HG03571 (cell line): ENCODE measurements at regions not wholly inside any gene's neighbourhood (a gene's known extent, or its start where the extent isn't known, plus 50 kb on each side); places are given as distances from the start of the nearest gene placed in this dataset.
"Not testable (repeated sequence)": the region's sequence is repeated elsewhere in the genome, so short reads cannot be mapped to it uniquely, and the experiment has no call there.

Experiments used
- ATAC-seq: cut with Tn5 transposase; IDR thresholded peaks from one replicate; pipeline ENCODE4 v1.9.1; 2021; ENCODE audit not compliant: unreplicated experiment

- no peak for ATAC-seq
Measured at GRCh38 chrX:151042842-151043241, 59.7 kb downstream of the HMGB3 start.

- ATAC-seq, result not testable (repeated sequence)
Measured at GRCh38 chrX:151066373-151066772, 83.2 kb downstream of the HMGB3 start.

GRCh38 chrX:151073767-151074166, 90.6 kb downstream of the HMGB3 start:
- no peak for ATAC-seq

GRCh38 chrX:151081016-151081415, 95.4 kb upstream of the GPR50 start:
- ATAC-seq, result no peak

GRCh38 chrX:151082077-151082948, 94.1 kb upstream of the GPR50 start:
- ATAC-seq, result peak; percentile 82

- ATAC-seq, result no peak
Measured at GRCh38 chrX:151084454-151084853, 91.9 kb upstream of the GPR50 start.

GRCh38 chrX:151085207-151085606, 91.2 kb upstream of the GPR50 start:
- ATAC-seq, result no peak

- ATAC-seq, result no peak
Measured at GRCh38 chrX:151088221-151088620, 88.2 kb upstream of the GPR50 start.

GRCh38 chrX:151099001-151099400, 77.4 kb upstream of the GPR50 start:
- no peak for ATAC-seq

GRCh38 chrX:151100799-151101198, 75.6 kb upstream of the GPR50 start:
- no peak for ATAC-seq

GRCh38 chrX:151113200-151113599, 63.2 kb upstream of the GPR50 start:
- not testable (repeated sequence) for ATAC-seq
